BJ (cell line): ENCODE measurements at regions not wholly inside any gene's neighbourhood (a gene's known extent, or its start where the extent isn't known, plus 50 kb on each side); places are given as distances from the start of the nearest gene placed in this dataset.

Source experiments
- CTCF ChIA-PET: fragments of 350-600 bp; formaldehyde crosslinking; extraction: SDS; loops from one replicate; lab custom pipeline; 2021; ENCODE audit warnings: antibody characterized with exemption, inconsistent platforms; lab: Yijun Ruan, JAX
- POLR2A ChIA-PET: fragments of 300-600 bp; sonication (Branson Sonifier 250); formaldehyde crosslinking; extraction: SDS; loops from one replicate; lab custom pipeline; 2021; ENCODE audit warnings: antibody characterized with exemption; lab: Charles Lee
- DNase-seq: peaks from one replicate; pipeline ENCODE4 v3.0.0-alpha.2; 2011; ENCODE audit warnings: low read depth
- H3K27me3 ChIP-seq: 2 replicates; pipeline ENCODE4 v1.6.0; 2011; ENCODE audit warnings: low read length; ENCODE audit not compliant: control insufficient read depth, insufficient read depth
- H3K36me3 ChIP-seq: 2 replicates; pipeline ENCODE4 v1.5.1; 2011; ENCODE audit warnings: low read length; ENCODE audit not compliant: control insufficient read depth, insufficient read depth
- H3K4me3 ChIP-seq: 2 replicates; pipeline ENCODE4 v1.5.1; 2011; ENCODE audit warnings: low read depth, mild to moderate bottlenecking, control low read depth, low read length
- CTCF ChIP-seq: IDR thresholded peaks from 2 replicates; pipeline ENCODE4 v1.5.1; 2011; ENCODE audit warnings: low read depth, mild to moderate bottlenecking, control low read depth, inconsistent platforms, low read length, moderate library complexity; ENCODE audit not compliant: insufficient read depth

DNA sequence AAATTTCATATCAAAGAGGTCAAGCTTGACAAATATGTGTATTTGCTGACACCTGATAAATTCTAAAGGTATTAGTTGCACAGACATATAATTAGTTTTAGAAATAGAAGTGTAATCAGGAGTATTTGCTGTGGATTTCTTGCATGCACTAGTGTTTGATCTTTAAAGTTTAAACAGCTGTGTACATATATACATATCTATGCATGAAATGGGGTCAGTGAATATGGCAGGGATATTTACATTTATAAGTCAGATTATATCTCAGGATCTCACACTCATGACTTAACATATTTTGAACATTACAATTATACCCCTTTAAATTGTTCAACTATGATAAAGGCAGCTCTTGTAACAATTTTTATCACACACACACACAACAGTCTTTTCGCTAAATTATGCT lies 547.4 kb upstream of the ACTRT1 start:
- Histone ChIP-seq H3K27me3 (no peaks in the 10 kb centered on the region), H3K36me3 (no peaks in the 10 kb centered on the region), H3K4me3 (no peak overlapping the region)
- no peak for DNase-seq
- ChIA-PET POLR2A (no interaction called here), CTCF (no interaction called here)
- no peak for TF ChIP-seq CTCF

DNA sequence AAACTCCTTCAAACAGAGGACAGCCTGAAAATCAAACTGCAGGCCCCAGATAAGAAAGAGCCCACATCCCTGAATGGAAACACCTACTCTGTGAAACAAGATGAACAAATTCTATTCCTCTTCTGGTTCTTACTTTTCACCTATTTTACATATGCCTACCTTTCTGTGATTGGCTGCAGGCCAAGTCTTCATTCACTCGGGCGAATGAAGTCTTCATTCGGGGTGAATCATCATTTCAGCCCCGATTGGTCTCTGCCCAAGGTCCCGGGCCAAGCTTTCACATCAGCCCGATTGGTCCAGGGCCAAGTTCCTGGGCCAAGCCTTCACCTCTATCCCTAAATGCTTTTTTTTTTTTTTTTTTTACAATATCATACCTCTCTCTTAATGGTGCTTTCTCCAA lies 529.8 kb upstream of the ACTRT1 start:
- CTCF ChIA-PET: no interaction called here
- TF ChIP-seq CTCF: no peak
- no peaks in the 10 kb centered on the region for H3K27me3 ChIP-seq
- no peak for DNase-seq
- no peaks in the 10 kb centered on the region for H3K36me3 ChIP-seq
- POLR2A ChIA-PET: no interaction called here
- no peak overlapping the region for H3K4me3 ChIP-seq

DNA sequence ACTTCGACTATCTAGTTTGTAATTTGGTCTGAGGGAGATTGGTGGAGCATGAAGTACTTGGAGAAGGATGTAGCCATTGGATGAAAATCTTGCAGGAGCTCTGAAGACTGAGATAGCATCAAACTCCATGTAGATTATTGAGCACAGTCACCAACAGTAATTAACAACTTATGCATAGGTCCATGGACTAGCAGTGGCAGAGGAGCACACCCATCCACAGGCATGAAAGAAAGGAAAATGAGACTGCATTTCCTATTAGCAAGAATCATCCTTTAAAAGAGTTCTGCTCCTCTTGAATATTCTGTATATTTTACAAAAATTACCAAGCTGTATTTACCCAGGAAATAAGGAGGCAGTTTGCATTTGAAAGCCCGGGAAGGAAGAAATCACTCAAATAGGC lies 529.4 kb upstream of the ACTRT1 start:
- Histone ChIP-seq H3K4me3 (no peak overlapping the region), H3K27me3 (no peaks in the 10 kb centered on the region), H3K36me3 (no peaks in the 10 kb centered on the region)
- no peak for TF ChIP-seq CTCF
- CTCF ChIA-PET: no interaction called here
- no peak for DNase-seq
- POLR2A ChIA-PET: no interaction called here

GRCh38 chrX:128543114-128543513 lies 490.9 kb upstream of the ACTRT1 start:
- Histone ChIP-seq H3K27me3 (no peaks in the 10 kb centered on the region), H3K4me3 (no peak overlapping the region), H3K36me3 (no peaks in the 10 kb centered on the region)
- no peak for DNase-seq
- TF ChIP-seq CTCF: no peak
- POLR2A ChIA-PET: no interaction called here
- CTCF ChIA-PET: no interaction called here

GRCh38 chrX:128518508-128518907 lies 466.3 kb upstream of the ACTRT1 start:
- TF ChIP-seq CTCF: no peak
- Histone ChIP-seq H3K36me3 (no peaks in the 10 kb centered on the region), H3K4me3 (no peak overlapping the region), H3K27me3 (no peaks in the 10 kb centered on the region)
- ChIA-PET CTCF (no interaction called here), POLR2A (no interaction called here)
- no peak for DNase-seq
